GM19372 (cell line): ENCODE measurements at regions not wholly inside any gene's neighbourhood (a gene's known extent, or its start where the extent isn't known, plus 50 kb on each side); places are given as distances from the start of the nearest gene placed in this dataset.
"Not testable (repeated sequence)": the region's sequence is repeated elsewhere in the genome, so short reads cannot be mapped to it uniquely, and the experiment has no call there.

Experiments
- ATAC-seq: cut with Tn5 transposase; IDR thresholded peaks from one replicate; pipeline ENCODE4 v1.9.1; 2021; ENCODE audit warnings: mild to moderate bottlenecking, low read depth, moderate library complexity; ENCODE audit not compliant: unreplicated experiment

DNA sequence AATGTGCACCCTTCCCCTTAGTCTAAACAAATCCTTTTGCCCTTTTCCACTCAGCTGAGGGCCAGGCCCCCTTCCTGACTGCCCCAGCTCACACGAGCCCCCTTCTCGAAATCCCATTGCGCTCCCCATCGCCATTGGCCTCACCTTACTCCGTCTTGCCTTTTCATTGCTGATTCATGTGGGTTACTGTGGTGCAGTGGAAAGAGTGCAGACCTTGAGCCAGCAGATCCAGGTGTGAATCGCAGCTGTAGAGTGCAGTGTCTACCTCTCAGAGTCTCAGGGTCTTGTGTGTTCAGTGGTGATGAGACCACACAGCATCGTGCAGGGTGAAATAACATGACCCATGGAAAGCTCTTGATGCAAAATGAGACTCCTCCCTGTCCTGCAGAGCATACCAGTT lies 132.4 kb upstream of the APCDD1 start:
- ATAC-seq: no peak

- ATAC-seq: no peak
Observed at GRCh38 chr18:10322435-10322834, 132.0 kb upstream of the APCDD1 start.

GRCh38 chr18:10329101-10329500 lies 125.3 kb upstream of the APCDD1 start:
- no peak for ATAC-seq

- ATAC-seq: no peak
Observed at GRCh38 chr18:10330428-10330827, 124.0 kb upstream of the APCDD1 start.

- ATAC-seq: no peak
Observed at GRCh38 chr18:10332452-10332851, 122.0 kb upstream of the APCDD1 start.

DNA sequence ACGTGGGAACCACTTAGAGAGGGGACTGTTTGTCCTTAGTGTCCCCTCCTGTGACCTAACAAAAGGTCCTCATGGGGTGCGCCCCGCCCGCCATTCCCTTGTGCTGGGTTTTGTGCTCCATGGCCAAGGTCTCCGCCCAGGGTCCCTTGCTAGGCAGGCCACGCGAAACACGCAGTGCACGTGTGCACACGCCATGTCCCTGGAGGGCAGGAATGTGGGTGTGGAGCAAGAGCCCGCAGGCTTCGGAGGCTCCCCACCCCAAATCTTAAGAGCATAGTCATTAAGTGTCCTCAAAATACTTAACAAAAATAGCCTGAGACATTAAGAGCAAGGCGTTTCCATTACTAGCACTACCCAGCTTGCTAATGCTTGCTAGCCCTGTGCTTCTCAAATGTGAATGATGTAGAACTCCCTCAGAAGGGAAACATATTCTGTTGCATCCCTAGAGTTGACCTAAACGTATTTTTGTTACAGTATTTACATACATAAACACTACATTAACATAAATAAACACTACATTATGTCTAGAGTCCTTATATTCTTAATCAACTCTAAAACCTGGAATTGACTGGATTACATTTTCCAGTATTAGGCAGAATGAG lies 117.6 kb upstream of the APCDD1 start:
- no peak for ATAC-seq

GRCh38 chr18:10340821-10341220 lies 113.6 kb upstream of the APCDD1 start:
- ATAC-seq: no peak

- no peak for ATAC-seq
Observed at GRCh38 chr18:10343778-10344177, 110.7 kb upstream of the APCDD1 start.

GRCh38 chr18:10346749-10347415 lies 107.6 kb upstream of the APCDD1 start:
- ATAC-seq: no peak

GRCh38 chr18:10349561-10349960 lies 104.9 kb upstream of the APCDD1 start:
- no peak for ATAC-seq

DNA sequence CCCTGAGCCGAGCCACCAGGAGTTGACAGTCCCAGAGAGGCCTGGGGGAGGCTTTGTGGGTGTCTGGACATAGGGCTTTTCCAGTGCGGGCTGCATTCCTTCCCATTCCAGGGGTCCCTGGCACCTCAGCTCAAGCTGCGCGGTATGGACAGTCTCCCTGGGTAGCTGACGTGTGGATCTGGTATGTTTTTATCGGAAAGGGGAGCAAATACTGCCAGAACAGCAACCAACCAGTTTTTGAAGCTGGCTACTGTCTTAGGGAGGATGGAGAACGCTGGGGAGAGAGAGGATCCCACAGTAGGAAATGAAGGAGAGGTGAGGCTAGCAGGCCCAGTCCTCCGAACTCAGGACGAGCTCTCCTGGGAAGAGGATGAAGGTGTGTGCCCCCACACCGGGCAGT lies 103.8 kb upstream of the APCDD1 start:
- no peak for ATAC-seq

- no peak for ATAC-seq
Observed at GRCh38 chr18:10351219-10351818, 103.1 kb upstream of the APCDD1 start.

- no peak for ATAC-seq
Observed at GRCh38 chr18:10351858-10352257, 102.6 kb upstream of the APCDD1 start.

DNA sequence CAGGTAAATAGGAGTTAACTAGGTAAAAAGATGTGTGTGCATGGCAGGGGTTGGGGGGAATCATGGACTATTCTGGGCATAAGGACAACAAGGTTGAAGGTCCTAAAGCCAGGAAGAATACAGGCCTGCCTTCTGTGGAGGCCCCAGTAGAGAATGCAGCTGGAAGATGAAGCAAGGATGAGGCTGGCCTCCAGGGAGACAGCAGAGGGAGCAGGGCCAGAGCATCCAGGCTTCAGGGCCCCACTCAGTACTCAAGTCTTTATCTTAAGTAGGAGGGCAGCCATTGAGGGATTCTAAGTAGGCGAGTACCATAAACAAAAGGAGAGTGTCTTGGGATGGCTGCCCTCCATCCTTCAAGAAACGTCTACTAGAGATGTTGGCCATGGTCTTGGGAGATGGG lies 101.8 kb upstream of the APCDD1 start:
- no peak for ATAC-seq

DNA sequence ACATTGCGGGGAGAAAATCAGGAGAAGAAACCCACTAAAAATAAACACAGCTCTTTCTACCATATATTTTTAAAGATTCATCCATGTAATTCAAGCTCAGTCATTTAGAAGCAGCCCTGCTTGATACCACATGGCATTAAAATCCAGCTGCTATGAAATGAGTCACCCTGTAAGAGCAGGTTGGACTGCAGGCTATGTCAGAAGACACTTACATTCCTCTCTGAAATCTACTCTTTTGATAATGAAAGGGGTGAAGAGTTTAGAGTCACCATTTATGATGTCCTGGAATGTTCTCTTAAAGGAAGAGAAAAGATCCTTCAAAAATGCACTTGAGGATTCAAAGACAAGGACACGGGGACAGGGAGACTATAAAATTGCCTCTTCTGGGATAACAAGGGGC lies 100.6 kb upstream of the APCDD1 start:
- ATAC-seq: no peak

GRCh38 chr18:10354241-10354811 lies 100.1 kb upstream of the APCDD1 start:
- ATAC-seq: no peak

GRCh38 chr18:10354890-10355289 lies 99.5 kb upstream of the APCDD1 start:
- ATAC-seq: no peak

DNA sequence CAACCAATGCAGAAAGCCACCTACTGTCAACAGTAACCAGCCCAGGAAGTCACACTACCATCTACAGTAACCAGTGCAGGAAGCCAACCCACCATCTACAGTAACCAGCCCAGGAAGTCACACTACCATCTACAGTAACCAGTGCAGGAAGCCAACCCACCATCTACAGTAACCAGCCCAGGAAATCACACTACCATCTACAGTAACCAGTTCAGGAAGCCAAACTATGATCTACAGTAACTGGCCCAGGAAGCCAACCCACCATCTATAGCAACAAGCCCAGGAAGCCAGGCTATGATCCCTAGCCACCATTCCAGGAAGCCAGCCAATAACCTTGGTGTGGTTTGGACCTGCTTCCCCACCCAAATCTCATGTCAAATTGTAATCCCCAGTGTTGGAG lies 97.4 kb upstream of the APCDD1 start:
- not testable (repeated sequence) for ATAC-seq

- ATAC-seq: no peak
Observed at GRCh38 chr18:10361660-10362059, 92.8 kb upstream of the APCDD1 start.

DNA sequence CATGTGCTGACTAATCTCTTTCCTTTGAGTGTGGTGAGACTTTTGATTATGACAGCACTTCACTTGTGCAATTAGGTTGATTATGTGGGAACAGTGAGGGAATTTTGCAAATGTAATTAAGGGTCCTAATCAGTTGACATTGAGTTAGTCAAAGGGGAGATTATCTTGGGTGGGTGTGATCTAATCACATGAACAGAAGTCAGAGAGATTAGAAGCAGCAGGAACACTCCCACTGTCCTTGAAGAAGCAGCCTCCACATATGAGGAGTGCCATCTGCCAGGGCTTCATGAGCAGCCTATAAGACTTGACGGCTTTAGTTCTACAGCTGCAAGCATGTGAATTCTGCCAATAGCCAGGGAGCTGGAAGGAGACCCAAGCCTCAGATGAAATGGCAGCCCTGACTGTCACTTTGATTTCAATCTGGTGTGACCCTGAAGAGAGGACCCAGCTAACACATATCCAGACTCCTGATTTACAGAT lies 89.4 kb upstream of the APCDD1 start:
- no peak for ATAC-seq

- ATAC-seq: no peak
Observed at GRCh38 chr18:10365901-10366300, 88.5 kb upstream of the APCDD1 start.

DNA sequence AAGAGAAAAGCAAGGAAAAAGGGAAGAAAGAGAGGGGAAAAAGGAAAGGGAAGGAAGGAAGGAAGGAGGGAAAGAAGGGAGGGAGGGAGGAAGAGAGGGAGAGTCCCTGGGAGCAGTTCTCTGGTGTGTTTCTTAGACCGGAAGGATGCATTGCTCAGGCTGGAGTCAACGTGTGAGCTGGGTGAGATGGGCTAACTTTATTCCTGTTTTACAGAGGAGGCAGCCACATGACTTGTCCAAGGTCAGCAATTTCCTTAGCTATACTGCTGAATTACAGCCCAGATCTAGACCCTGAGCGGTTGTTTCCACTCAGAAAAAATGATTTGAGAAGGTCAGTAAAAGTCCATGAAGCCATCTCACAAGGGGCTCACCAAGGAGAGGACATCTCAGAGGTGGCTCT lies 86.6 kb upstream of the APCDD1 start:
- ATAC-seq: no peak
